Natural killer cell (primary cell): ENCODE measurements at regions not wholly inside any gene's neighbourhood (a gene's known extent, or its start where the extent isn't known, plus 50 kb on each side); places are given as distances from the start of the nearest gene placed in this dataset.

Experiments used
- ATAC-seq, 3 donors: fragments of 150-1000 bp in 2 of 3; fragments of 200-7000 bp in 1 of 3; cut with Tn5 transposase; 1 replicate in 1 of 3; 2 replicates in 2 of 3; pipeline ENCODE4 v1.10.0; 2021; ENCODE audit warnings: mild to moderate bottlenecking in 2 of 3, moderate library complexity in 2 of 3
- DNase-seq, 2 donors: peaks; one replicate each; pipeline versions ENCODE4 v3.0.0 to v3.0.0-alpha.2; 2013 to 2021; ENCODE audit warnings: mixed read lengths in 1 of 2
- H3K27ac ChIP-seq: one replicate; pipeline ENCODE4 v1.5.1; 2013; ENCODE audit warnings: mild to moderate bottlenecking, low read length
- H3K27me3 ChIP-seq: one replicate; pipeline ENCODE4 v1.6.1; 2013; ENCODE audit warnings: low read length; ENCODE audit not compliant: control insufficient read depth, insufficient read depth
- H3K36me3 ChIP-seq: one replicate; pipeline ENCODE4 v1.6.1; 2013; ENCODE audit warnings: low read length; ENCODE audit not compliant: control insufficient read depth, insufficient read depth
- H3K4me1 ChIP-seq: one replicate; pipeline ENCODE4 v1.6.1; 2013; ENCODE audit warnings: low read length; ENCODE audit not compliant: control insufficient read depth, insufficient read depth
- H3K4me3 ChIP-seq: one replicate; pipeline ENCODE4 v1.5.1; 2013; ENCODE audit warnings: low read length
- H3K9me3 ChIP-seq: one replicate; pipeline ENCODE4 v1.6.1; 2013; ENCODE audit warnings: low read length; ENCODE audit not compliant: control insufficient read depth, insufficient read depth
- H3K27ac Mint-ChIP-seq, 2 donors: one replicate each; pipeline ENCODE4 v1.8.0; 2022; ENCODE audit warnings: mild to moderate bottlenecking in 2 of 2, mixed read lengths in 2 of 2, moderate library complexity in 1 of 2
- H3K27me3 Mint-ChIP-seq, 2 donors: one replicate each; pipeline ENCODE4 v1.8.0; 2022; ENCODE audit warnings: low read depth in 2 of 2, mixed read lengths in 2 of 2
- H3K36me3 Mint-ChIP-seq: one replicate; pipeline ENCODE4 v1.8.0; 2022; ENCODE audit warnings: mixed read lengths
- H3K4me1 Mint-ChIP-seq, 2 donors: one replicate each; pipeline ENCODE4 v1.8.0; 2022; ENCODE audit warnings: mixed read lengths in 2 of 2
- H3K4me3 Mint-ChIP-seq: one replicate; pipeline ENCODE4 v1.8.0; 2022; ENCODE audit warnings: mild to moderate bottlenecking, moderate library complexity, mixed read lengths
- H3K9me3 Mint-ChIP-seq, 2 donors: one replicate each; pipeline ENCODE4 v1.8.0; 2022; ENCODE audit warnings: mixed read lengths in 2 of 2
- CTCF ChIP-seq: fragments of 200-600 bp; IDR thresholded peaks from one replicate; pipeline ENCODE4 v1.8.0; 2022; ENCODE audit warnings: antibody characterized with exemption
- WGBS: methylation state at CpG from one replicate; pipeline ENCODE4 v1.1.7; 2013; ENCODE audit warnings: missing lambda C conversion rate; ENCODE audit not compliant: insufficient coverage; 5-methylcytosine and 5-hydroxymethylcytosine counted together
- intact Hi-C: fragments of 100-400 bp; cut with micrococcal nuclease; formaldehyde crosslinking; loops from one replicate; pipeline ENCODE4 v1.14.2; 2022

GRCh38 chr10:130230036-130230435 lies 93.8 kb downstream of the GLRX3 start:
- Histone ChIP-seq H3K27ac (no peak overlapping the region), H3K27me3 (no peaks in the 10 kb centered on the region), H3K36me3 (no peaks in the 10 kb centered on the region), H3K4me1 (no peaks in the 10 kb centered on the region), H3K4me3 (no peak overlapping the region), H3K9me3 (no peaks in the 10 kb centered on the region)
- ATAC-seq (no peak), DNase-seq (no peak)
- no peak overlapping the region for H3K27ac Mint-ChIP-seq
- H3K27me3 Mint-ChIP-seq, result peaks cover 0 to 12% of the 10 kb centered on the region in 2 donors
- H3K36me3 Mint-ChIP-seq, result no peaks in the 10 kb centered on the region
- TF ChIP-seq CTCF, result no peak
- intact Hi-C loops, result no loop called here
- no peaks in the 10 kb centered on the region for H3K9me3 Mint-ChIP-seq
- 90% methylated on average over 5 of the region's 5 CpGs for WGBS
- H3K4me3 Mint-ChIP-seq, result no peak overlapping the region
- H3K4me1 Mint-ChIP-seq, result no peaks in the 10 kb centered on the region

- no peak for TF ChIP-seq CTCF
- WGBS, result 81% methylated on average over 6 of the region's 6 CpGs
- DNase-seq (no peak), ATAC-seq (no peak)
- H3K27me3 ChIP-seq, result no peaks in the 10 kb centered on the region
- Mint-ChIP-seq H3K4me1 (no peaks in the 10 kb centered on the region), H3K36me3 (no peaks in the 10 kb centered on the region), H3K27me3 (peaks cover 0 to 12% of the 10 kb centered on the region in 2 donors), H3K4me3 (no peak overlapping the region), H3K27ac (no peak overlapping the region), H3K9me3 (no peaks in the 10 kb centered on the region)
- H3K9me3 ChIP-seq, result no peaks in the 10 kb centered on the region
- H3K27ac ChIP-seq, result no peak overlapping the region
- intact Hi-C loops, result no loop called here
- H3K4me1 ChIP-seq, result no peaks in the 10 kb centered on the region
- H3K36me3 ChIP-seq, result no peaks in the 10 kb centered on the region
- no peak overlapping the region for H3K4me3 ChIP-seq
Measured at GRCh38 chr10:130230611-130231010, 94.4 kb downstream of the GLRX3 start.

- Mint-ChIP-seq H3K9me3 (no peaks in the 10 kb centered on the region), H3K27ac (no peak overlapping the region), H3K27me3 (peaks cover 0 to 12% of the 10 kb centered on the region in 2 donors), H3K4me3 (no peak overlapping the region), H3K36me3 (no peaks in the 10 kb centered on the region), H3K4me1 (no peaks in the 10 kb centered on the region)
- Histone ChIP-seq H3K4me3 (no peak overlapping the region), H3K4me1 (no peaks in the 10 kb centered on the region), H3K36me3 (no peaks in the 10 kb centered on the region), H3K27ac (no peak overlapping the region), H3K9me3 (no peaks in the 10 kb centered on the region), H3K27me3 (no peaks in the 10 kb centered on the region)
- no peak for TF ChIP-seq CTCF
- no peak for ATAC-seq
- no peak for DNase-seq
- 92% methylated on average over 15 of the region's 15 CpGs for WGBS
- intact Hi-C loops, result no loop called here
Measured at GRCh38 chr10:130231251-130231741, 95.1 kb downstream of the GLRX3 start.
